PC-9 (cell line): ENCODE measurements at regions not wholly inside any gene's neighbourhood (a gene's known extent, or its start where the extent isn't known, plus 50 kb on each side); places are given as distances from the start of the nearest gene placed in this dataset.

Experiments
- BruUV-seq: library from RNA; stranded (reverse); fragments of 400-500 nt; replicated peaks from 2 replicates; lab custom pipeline; 2021; lab: Mats Ljungman, UMichigan
- CTCF ChIA-PET: fragments of 300-600 bp; sonication (Branson Sonifier 250); formaldehyde crosslinking; loops from one replicate; lab custom pipeline; 2022; ENCODE audit warnings: antibody characterized with exemption; lab: Charles Lee
- POLR2A ChIA-PET: fragments of 300-600 bp; sonication (Branson Sonifier 250); formaldehyde crosslinking; loops from one replicate; lab custom pipeline; 2022; ENCODE audit warnings: antibody characterized with exemption; ENCODE audit not compliant: unreplicated experiment; lab: Charles Lee
- DNase-seq, 2 experiments: peaks; one replicate each; pipeline versions ENCODE4 v3.0.0 to v3.0.0-alpha.2; 2015 to 2022; ENCODE audit warnings: mixed read lengths in 1 of 2
- H2AFZ ChIP-seq: fragments of 200-600 bp; sonication (generic); 2 replicates; pipeline ENCODE4 v1.8.1; 2017; ENCODE audit warnings: antibody characterized with exemption
- H3F3A ChIP-seq: fragments of 200-600 bp; sonication (generic); 2 replicates; pipeline ENCODE4 v1.8.1; 2017; ENCODE audit warnings: antibody characterized with exemption, mild to moderate bottlenecking, low read depth; ENCODE audit not compliant: insufficient read depth
- H3K27ac ChIP-seq: fragments of 200-600 bp; sonication (generic); 2 replicates; pipeline ENCODE4 v1.6.1; 2016; ENCODE audit warnings: mixed run types
- H3K27me3 ChIP-seq: fragments of 200-600 bp; sonication (generic); 2 replicates; pipeline ENCODE4 v1.6.1; 2016; ENCODE audit warnings: low read depth, mixed run types; ENCODE audit not compliant: insufficient read depth
- H3K36me3 ChIP-seq: fragments of 200-600 bp; sonication (generic); 2 replicates; pipeline ENCODE4 v1.6.1; 2016; ENCODE audit warnings: low read depth, mixed run types
- H3K4me1 ChIP-seq: fragments of 200-600 bp; sonication (generic); replicated peaks from 2 replicates; pipeline ENCODE4 v1.6.1; 2016; ENCODE audit warnings: mixed run types; ENCODE audit not compliant: insufficient read depth
- H3K4me2 ChIP-seq: fragments of 200-600 bp; sonication (generic); 2 replicates; pipeline ENCODE4 v1.6.1; 2017; ENCODE audit warnings: mixed run types
- H3K4me3 ChIP-seq: fragments of 200-600 bp; sonication (generic); 2 replicates; pipeline ENCODE4 v1.6.1; 2016; ENCODE audit warnings: mixed run types
- H3K79me2 ChIP-seq: fragments of 200-600 bp; sonication (generic); 2 replicates; pipeline ENCODE4 v1.6.1; 2017; ENCODE audit warnings: low read depth, mixed run types
- H3K9me2 ChIP-seq: fragments of 200-600 bp; sonication (generic); 2 replicates; pipeline ENCODE4 v1.8.1; 2017; ENCODE audit warnings: mild to moderate bottlenecking; ENCODE audit not compliant: insufficient read depth
- H3K9me3 ChIP-seq: fragments of 200-600 bp; sonication (generic); 2 replicates; pipeline ENCODE4 v1.8.1; 2016; ENCODE audit warnings: low read depth; ENCODE audit not compliant: insufficient read depth
- H4K20me1 ChIP-seq: fragments of 200-600 bp; sonication (generic); 2 replicates; pipeline ENCODE4 v1.8.1; 2017; ENCODE audit not compliant: insufficient read depth
- CTCF ChIP-seq: fragments of 200-600 bp; sonication (generic); conservative IDR thresholded peaks from 2 replicates; pipeline ENCODE4 v1.6.1; 2017; ENCODE audit warnings: mixed run types, antibody characterized with exemption, mild to moderate bottlenecking, moderate library complexity
- EZH2 ChIP-seq: fragments of 200-600 bp; sonication (generic); IDR thresholded peaks from 2 replicates; pipeline ENCODE4 v1.8.0; 2017; ENCODE audit warnings: antibody characterized with exemption, low read depth
- intact Hi-C: fragments of 100-400 bp; cut with micrococcal nuclease; formaldehyde crosslinking; loops from one replicate; pipeline ENCODE4 v1.10.0; 2022; ENCODE audit not compliant: unreplicated experiment

- no peak overlapping the region for H3K4me2 ChIP-seq
- H3K27ac ChIP-seq: no peak overlapping the region
- H3F3A ChIP-seq: no peaks in the 10 kb centered on the region
- POLR2A ChIA-PET: no interaction called here
- H3K36me3 ChIP-seq: no peaks in the 10 kb centered on the region
- H3K79me2 ChIP-seq: no peaks in the 10 kb centered on the region
- no TSS peak for BruUV-seq
- TF ChIP-seq CTCF (no peak), EZH2 (no peak)
- H3K9me2 ChIP-seq: no peaks in the 10 kb centered on the region
- no peak overlapping the region for H2AFZ ChIP-seq
- H3K27me3 ChIP-seq: no peaks in the 10 kb centered on the region
- H3K4me1 ChIP-seq: no peaks in the 10 kb centered on the region
- CTCF ChIA-PET: no interaction called here
- peak; percentile 11 to 52 for DNase-seq
- no peaks in the 10 kb centered on the region for H3K9me3 ChIP-seq
- intact Hi-C loops: no loop called here
- no peaks in the 10 kb centered on the region for H4K20me1 ChIP-seq
- no peak overlapping the region for H3K4me3 ChIP-seq
Measured at GRCh38 chrX:67780694-67781109, 236.9 kb downstream of the AR start.

GRCh38 chrX:67781132-67781531, 237.3 kb downstream of the AR start:
- no peaks in the 10 kb centered on the region for H3K79me2 ChIP-seq
- H3F3A ChIP-seq: no peaks in the 10 kb centered on the region
- H3K27me3 ChIP-seq: no peaks in the 10 kb centered on the region
- H3K9me2 ChIP-seq: no peaks in the 10 kb centered on the region
- H3K4me1 ChIP-seq: no peaks in the 10 kb centered on the region
- ChIA-PET CTCF (no interaction called here), POLR2A (no interaction called here)
- DNase-seq: no peak
- intact Hi-C loops: no loop called here
- no peak overlapping the region for H3K4me3 ChIP-seq
- H3K9me3 ChIP-seq: no peaks in the 10 kb centered on the region
- H3K36me3 ChIP-seq: no peaks in the 10 kb centered on the region
- no peaks in the 10 kb centered on the region for H4K20me1 ChIP-seq
- no TSS peak for BruUV-seq
- H3K27ac ChIP-seq: no peak overlapping the region
- no peak overlapping the region for H2AFZ ChIP-seq
- TF ChIP-seq EZH2 (no peak), CTCF (no peak)
- no peak overlapping the region for H3K4me2 ChIP-seq

GRCh38 chrX:67784712-67785111, 240.9 kb downstream of the AR start:
- POLR2A ChIA-PET: no interaction called here
- no peaks in the 10 kb centered on the region for H3K9me2 ChIP-seq
- DNase-seq: no peak
- no peak overlapping the region for H3K4me2 ChIP-seq
- no peaks in the 10 kb centered on the region for H3K36me3 ChIP-seq
- intact Hi-C loops: no loop called here
- no peak overlapping the region for H2AFZ ChIP-seq
- BruUV-seq: no TSS peak
- H3K27me3 ChIP-seq: no peaks in the 10 kb centered on the region
- no peaks in the 10 kb centered on the region for H3F3A ChIP-seq
- H3K79me2 ChIP-seq: no peaks in the 10 kb centered on the region
- H3K4me1 ChIP-seq: no peaks in the 10 kb centered on the region
- CTCF ChIA-PET: no interaction called here
- no peak overlapping the region for H3K27ac ChIP-seq
- TF ChIP-seq EZH2 (no peak), CTCF (no peak)
- H4K20me1 ChIP-seq: no peaks in the 10 kb centered on the region
- H3K9me3 ChIP-seq: no peaks in the 10 kb centered on the region
- no peak overlapping the region for H3K4me3 ChIP-seq
